ENCODE measurements at regions not wholly inside any gene's neighbourhood (a gene's known extent, or its start where the extent isn't known, plus 50 kb on each side); places are given as distances from the start of the nearest gene placed in this dataset.
"Not testable (repeated sequence)": the region's sequence is repeated elsewhere in the genome, so short reads cannot be mapped to it uniquely, and the experiment has no call there.

DNA sequence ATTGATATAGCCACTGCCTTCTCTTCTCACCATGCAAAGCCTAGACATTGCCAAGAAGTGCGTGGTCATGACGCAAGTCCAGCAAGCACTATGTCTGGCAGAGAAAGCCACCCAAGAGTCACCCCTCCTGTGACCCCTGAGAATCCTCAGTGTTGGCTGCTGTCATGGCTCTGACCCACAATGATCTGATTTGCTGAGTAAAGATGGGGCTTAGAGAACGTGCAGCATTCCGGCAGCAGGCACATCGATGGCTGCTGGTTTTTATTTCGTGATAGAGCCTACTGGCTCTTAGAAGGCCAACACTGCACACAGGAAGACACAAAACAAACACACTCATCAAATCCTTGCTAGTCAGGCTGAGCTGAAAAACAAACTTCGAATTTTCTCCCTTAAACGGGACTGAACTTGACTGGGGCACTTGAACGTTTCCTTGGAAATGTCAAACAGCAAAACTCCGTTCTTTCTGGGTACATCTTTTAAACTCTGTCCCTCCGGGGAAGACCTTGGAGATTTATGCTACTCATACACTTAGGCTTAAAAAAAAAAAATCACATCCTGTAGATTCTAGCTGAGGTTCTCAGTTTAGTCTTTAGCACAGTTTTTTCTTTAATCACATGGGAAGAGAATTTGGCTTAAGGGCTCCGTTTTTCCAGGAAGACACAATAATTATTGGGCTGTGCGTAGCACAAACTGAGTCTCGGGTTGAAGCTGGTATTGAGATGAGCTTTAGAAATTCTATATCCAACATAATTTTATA, 88.2 kb upstream of the BASP1 start:
- no peak for DNase-seq

DNA sequence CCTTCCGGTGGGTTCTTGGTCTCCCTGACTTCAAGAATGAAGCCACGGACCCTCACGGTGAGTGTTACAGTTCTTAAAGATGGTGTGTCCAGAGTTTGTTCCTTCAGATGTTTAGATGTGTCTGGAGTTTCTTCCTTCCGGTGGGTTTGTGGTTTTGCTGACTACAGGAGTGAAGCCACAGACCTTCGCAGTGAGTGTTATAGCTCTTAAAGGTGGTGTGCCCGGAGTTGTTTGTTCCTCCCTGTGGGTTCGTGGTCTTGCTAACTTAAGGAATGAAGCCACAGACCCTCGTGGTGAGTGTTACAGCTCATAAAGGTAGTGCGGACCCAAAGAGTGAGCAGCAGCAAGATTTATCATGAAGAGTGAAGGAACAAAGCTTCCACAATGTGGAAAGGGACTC, 87.1 kb upstream of the BASP1 start:
- not testable (repeated sequence) for DNase-seq

DNA sequence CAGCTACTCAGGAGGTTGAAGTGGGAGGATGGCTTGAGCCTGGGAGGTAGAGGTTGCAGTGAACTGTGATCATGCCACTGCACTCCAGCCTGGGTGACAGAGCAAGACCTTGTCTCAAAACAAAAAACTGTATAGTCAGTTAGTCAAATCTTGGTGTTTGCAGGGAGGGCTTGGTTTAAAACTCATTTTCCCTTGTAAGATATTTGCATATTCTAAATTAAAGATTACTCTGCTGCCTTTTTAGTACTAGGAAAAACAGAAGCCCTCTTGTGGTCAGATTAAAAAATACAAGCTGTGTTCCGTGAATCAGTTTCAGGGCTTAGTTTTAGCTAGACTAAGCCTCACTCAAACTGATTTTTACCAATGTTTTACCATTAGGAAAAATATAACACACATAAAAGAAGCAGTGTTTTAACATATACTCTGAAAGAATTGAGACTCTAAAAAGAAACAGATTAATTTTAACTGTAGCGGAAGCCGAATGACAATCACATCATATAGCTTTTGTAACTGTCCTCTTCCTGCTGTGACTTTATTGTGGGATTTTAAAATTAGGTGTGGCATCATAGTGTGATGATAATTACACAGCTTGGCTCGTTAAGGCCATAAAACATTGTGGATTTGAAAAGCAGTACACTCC, 84.9 kb upstream of the BASP1 start:
- no peak for DNase-seq

DNA sequence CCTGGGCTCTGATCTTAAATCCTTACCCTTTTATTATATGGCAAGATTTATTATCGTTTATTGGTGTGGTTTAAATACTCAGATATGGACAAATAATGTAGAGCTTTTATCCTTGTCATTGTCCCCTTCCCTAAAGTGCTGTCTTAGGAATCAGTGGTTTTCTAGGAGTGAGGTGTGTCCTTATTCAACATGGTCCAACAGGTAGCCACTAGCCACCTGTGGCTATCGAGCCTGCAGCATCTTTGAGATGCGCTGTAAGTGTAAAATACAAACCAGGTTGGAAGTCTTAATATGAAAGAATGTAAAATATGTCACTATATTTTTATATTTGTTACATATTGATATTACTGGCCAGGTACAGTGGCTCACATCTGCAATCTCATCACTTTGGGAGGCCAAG, 82.4 kb upstream of the BASP1 start:
- no peak for DNase-seq

DNA sequence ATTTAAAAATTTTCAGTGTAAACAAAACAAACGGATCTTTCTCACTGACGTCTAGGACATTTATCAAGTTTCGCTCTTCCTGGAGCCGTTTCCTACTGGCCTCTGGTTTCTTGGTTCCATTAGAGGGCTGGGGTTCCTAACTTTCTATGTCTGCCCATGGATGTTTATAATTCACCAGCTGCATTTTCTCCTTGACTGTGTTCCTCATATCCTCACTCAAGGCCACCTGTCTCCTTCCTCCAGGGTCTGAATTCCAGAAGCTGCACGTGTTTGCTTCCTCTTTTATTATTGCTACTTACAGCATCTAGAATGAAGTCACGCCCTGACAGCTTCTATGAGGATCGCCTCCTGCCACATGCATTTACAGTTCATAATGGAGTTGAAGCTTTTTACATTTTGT, 74.1 kb upstream of the BASP1 start:
- no peak for DNase-seq

DNA sequence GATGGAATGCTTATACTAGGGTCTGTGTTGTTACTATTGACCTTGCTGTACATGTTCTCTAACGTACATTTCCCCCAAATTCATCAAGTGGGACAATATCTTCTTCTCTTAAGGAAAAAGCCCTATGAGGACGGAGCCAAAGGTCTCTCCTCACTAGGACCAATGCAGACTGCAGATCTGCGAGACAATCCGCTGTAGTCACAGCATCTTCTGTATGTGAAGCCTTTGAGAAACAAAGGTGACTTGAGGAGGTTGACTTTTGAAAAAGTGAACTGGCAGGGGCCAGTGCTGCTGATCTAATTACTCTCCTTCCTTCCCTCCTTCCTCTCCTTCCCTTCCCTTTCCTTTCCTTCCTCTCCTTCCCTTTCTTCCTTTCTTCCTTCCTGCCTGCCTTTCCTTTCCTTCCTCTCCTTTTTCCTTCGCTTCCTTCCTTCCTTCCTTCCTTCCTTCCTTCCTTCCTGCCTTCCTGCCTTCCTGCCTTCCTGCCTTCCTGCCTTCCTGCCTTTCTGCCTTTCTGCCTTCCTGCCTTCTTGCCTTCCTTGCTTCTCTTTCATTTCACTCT, 71.1 kb upstream of the BASP1 start:
- no peak for DNase-seq

DNA sequence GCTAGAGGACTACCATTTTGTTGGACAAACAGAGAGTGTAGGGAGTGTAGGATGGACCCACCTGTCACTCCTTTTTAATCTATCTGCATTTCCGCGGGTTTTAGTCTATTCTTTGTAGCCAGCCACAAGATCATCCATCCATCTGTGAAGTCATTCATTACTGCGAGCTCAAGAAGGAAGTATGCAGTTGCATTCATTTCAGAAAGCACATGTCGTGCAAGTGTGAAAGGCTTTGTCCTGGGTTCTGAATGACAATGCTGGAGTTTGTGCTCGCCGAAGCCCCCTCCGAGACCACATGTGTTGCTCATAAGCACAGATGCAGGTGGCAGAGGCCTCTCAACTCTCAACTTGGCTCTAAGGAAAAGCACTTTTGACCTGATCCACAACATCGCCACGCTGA, 70.3 kb upstream of the BASP1 start:
- no peak for DNase-seq

DNA sequence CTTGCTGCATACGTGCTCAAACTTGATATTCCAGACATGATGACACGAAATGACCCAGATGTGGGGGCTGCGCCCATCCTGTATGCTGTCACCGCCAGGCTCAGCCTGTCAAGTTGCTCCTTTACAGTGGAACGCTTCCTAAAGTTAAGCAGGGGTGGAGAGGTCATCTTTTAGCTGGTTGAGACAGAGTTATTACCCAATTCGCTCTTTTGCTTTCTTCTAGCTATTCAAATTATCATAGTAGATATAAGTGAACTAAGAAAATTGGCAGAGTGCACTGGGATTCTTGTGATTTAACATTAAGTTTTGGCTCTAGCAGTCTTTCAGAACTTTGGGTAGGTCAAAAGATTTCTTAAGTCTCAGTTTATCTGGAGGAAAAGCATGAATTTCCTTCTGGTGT, 69.8 kb upstream of the BASP1 start:
- DNase-seq, result no peak

DNA sequence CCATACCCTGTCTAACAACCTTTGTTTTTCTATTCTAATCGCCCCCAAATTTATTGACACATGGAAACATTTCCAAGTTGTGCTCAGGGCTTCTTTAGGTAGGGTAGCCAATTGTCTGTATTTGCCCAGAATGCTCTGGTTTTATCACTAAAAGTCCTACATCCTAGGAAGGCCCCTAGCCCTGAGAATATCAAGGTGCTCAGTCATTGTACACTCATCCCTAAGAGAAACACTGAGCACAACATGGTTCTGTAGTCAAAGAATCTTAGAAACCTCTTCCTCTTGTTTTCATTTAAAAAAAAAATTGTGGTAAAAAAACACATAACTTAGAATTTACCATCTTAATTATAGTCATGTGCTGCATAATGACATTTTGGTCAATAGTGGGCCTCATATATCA, 69.0 kb upstream of the BASP1 start:
- no peak for DNase-seq

DNA sequence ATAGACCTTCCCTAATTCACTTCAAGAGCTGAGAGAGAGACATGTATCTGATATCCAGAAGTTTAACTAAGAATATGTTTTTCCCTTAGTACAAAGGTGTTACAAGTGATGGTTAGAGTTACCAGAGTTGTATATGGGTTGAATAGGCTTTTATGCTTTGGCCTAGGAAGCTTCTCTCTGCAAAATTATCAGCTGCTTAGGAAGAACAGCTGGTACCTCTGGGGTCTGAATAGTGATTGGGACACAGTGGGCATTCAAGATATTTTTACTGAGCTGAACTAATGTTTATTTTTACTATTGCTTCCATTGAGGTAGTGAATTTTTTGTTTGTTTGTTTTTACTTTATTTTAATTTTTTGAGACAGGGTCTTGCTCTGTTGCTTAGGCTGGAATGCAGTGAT, 67.6 kb upstream of the BASP1 start:
- DNase-seq, result no peak

DNA sequence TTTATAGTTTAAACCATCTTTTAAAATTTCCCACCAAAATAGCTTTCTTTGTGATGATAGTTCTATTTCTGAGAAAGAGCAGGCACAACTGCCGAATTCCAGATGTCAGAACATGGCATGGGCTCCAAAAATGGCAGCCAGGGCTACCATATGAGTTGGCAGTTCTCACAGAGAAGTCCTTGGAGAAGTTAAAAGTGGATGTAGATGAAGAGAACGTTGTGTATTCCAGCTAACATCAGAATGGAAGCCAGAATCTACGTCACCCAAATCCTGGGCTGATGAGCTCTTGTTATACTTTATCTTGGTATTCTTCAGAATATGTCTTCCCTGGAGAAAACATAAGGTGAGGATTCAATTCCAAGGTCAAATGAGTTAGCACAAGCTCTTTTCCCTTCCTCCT, 66.9 kb upstream of the BASP1 start:
- DNase-seq, result no peak

DNA sequence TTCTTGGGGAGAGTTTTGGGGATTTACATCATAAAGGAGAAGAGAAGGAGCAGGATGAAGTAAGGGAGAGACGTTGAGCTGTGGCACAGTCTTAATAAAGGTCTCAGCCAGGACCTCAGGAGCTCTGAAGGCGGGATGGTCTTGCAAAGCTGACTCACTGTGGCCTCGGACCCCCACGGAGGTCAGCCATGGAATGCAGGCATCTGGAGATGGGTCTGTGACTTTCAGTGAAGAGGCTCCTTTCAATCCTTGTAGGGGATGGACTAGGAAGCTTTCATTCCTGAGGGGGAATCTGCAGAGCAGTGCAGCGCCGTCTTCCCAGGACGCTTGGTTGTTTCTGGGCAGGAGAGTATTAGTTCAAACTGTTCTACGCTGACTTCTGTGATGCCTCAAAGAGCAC, 65.7 kb upstream of the BASP1 start:
- DNase-seq, result no peak

DNA sequence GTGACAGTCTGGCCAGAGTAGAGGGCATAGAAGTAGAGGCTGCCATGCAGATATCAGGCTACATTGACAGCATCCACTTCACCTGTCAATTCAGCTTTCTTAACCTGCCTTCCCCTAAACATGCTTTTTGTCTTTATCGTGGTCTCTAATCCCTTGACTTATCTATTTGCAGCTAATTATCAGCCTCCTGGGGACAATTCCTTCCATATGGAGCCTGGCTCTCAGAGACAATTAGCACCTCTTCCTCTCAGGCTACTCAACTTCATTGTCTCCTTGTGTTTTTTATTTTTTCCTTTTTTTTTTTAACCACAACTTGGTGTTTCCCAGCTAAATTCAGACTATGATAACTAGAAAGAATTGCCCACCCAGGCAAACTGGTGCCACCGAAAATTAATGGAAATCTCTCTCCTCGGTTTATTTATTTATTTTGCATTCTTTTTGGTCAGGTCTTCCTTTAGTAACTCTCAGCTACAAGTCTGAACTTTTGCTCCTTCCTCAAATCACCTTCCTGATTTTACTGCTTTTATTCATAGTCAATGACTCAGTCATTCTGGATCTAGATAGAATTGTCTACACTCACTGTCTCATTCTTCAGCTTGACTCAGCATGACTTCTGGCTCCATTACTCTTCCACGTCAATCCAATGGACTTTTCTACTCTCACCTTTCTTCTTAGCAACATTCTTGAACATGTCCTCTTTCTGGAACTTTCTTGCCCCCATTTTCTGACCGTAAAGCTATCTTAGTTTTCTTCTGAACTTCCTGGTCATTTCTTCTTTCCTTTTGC, 63.0 kb upstream of the BASP1 start:
- DNase-seq, result no peak

DNA sequence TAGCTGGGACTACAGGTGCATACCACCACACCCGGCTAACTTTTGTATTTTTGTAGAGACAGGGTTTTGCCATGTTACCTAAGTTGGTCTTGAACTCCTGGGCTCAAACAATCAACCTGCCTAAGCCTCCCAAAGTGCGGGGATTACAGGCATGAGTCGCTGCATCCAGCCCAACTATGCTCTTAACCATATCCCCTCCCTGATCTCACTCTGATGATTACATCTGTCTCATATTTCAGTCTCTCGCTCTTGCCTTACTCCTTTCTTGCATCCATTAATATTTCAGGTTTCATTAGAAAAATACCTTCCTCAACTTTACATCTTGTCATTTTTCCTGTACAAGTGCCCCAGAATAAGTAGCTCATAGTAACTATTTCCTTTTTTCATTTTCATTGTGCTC, 61.0 kb upstream of the BASP1 start:
- DNase-seq, result no peak

DNA sequence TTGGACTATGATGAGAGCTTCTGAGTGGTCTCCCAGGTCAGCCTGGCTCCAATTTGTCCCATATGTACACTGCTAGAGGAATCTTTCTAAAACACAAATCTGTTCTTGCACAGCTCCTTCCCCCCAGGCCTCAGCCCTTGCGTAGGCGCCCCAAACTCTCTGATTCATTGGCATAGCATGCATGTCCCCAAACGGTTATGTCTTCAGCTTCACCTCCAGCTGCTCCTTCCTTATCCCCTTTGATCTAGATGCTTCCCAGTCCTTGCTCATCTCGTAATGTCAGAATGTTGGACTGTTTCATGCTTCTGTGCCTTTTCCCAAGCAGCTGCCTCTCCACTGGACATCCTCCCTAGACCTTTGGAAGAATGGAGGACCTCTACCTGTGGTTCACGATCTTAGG, 60.1 kb upstream of the BASP1 start:
- DNase-seq, result no peak

DNA sequence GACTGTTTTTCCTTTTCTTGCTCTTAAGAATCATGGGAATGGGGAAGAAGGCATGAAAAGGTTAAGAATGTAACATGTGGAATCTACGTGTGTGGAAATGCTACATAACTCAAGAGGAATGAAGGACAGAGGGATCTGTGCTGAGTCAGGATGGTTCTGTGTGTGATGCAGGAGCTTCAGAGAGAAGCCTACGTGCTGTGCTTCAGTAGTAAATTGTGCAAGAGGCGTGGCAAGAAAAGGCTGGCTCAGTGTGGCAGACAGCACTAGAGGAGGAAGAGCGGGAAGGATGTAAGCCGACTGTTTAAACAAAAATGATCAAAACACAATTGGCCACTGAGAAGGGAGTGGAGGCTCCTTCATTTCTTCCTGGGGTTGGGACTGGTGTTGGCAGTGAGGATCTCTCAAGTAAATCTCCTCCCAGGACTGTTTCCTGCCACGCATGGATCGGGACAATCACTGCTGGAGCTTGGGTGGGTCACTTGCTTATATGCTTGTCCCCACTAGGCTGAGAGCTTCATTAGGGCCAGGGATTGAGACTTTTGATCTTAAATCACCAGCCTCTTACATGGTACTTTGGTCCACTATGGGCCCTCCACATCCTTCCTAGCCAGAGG, 59.4 kb upstream of the BASP1 start:
- no peak for DNase-seq

DNA sequence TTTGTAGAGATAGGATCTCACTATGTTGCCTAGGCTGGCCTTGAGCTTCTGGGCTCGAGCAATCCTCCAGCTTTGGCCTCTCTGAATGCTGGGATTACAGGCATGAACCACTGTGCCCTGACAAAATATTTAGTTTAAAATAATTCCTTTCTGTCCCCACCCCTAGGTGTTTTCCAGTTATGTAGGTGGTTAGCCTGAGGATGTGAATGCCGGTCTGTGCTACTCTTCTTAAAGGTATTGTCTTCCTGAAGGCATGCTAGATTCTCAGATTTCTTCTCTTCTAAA, 56.7 kb upstream of the BASP1 start:
- DNase-seq, result no peak

DNA sequence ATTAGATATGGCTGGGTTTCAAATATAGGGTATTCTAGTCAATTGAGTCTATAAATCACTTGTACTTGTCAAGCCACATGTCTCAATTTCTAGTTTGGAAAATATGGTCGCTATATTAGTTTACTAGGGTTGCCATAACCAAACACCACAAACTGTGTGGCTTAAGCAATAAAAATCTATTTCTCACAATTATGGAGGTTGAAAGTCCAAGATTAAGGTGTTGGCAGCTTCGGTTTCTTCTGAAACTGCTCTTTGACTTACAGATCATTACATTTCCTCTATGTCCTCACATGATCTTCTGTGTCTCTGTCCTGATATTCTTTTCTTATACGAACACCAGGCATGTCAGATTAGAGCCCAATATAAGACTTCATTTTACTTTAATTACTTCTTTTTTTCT, 55.8 kb upstream of the BASP1 start:
- DNase-seq, result no peak

DNA sequence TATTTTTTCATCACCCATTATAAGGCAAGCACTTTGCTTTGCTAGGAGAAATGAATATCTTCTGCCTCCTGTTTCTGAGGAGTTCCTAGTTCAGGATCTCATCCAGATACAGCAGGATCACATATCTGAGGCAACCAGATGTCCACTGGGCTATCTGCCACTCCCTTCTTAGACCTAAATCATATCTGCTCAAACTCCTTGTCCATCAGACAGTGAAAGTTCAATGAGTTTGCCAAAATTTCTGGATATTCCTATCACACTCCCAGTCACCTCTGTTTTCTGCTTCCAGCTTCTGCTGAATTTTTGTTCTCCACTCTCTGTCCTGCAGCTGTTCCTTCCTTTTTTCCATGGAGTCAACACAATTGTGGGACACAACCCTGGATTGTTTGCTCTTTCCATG, 54.2 kb upstream of the BASP1 start:
- DNase-seq, result no peak

DNA sequence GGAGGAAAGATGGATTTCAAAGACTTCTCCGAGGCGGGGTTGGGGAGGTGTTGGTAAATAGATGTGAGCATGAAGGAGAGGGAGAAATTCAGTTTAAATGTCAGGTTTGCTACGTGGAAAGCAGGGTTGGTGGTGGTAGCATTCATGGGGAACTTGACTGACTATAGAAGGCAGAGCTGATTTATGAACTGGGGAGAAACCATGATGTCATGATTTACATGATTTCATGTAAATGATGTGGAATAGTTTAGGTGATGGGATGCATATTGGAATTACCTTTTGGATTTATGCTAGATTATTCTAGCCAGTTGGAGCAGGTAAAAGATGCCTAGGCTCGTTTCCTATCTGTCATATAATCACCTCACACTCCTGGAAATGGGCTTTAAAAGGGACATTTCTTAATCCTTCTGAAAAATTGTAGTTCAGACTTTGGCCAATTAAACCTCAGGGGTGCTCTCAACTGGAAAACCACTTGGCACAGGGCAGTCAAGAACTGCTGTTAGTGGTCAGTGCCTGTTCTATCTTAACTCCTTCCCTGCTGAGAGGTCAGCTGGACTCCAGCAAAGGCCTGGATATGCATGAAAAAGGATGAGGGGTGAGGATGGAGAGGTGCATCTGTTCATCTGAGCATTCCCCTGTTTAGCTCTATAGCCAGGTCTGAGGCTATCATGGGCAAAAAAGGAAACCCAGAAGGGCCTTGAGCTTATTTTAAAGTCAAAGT, 50.1 kb upstream of the BASP1 start:
- no peak for DNase-seq
